K562 (cell line): ENCODE measurements at regions not wholly inside any gene's neighbourhood (a gene's known extent, or its start where the extent isn't known, plus 50 kb on each side); places are given as distances from the start of the nearest gene placed in this dataset.
"Not testable (repeated sequence)": the region's sequence is repeated elsewhere in the genome, so short reads cannot be mapped to it uniquely, and the experiment has no call there.

Experiments
- CBX2 ChIP-seq: fragments of 200-600 bp; sonication (generic); IDR thresholded peaks from one replicate; pipeline ENCODE4 v1.6.1; 2012; ENCODE audit warnings: mild to moderate bottlenecking, low read length, inconsistent platforms; ENCODE audit not compliant: insufficient read depth, poor library complexity, severe bottlenecking
- CREB3 ChIP-seq: fragments of 450-650 bp; conservative IDR thresholded peaks from 2 replicates; pipeline ENCODE4 v1.6.1; 2016; ENCODE audit warnings: missing genetic modification characterization, low read depth, mild to moderate bottlenecking, missing compliant biosample characterization, moderate library complexity
- E4F1 ChIP-seq: fragments of 250-450 bp; sonication (Bioruptor Pico); IDR thresholded peaks from 2 replicates; pipeline ENCODE4 v1.5.0; 2021; ENCODE audit warnings: mild to moderate bottlenecking, borderline replicate concordance
- ELF4 ChIP-seq: fragments of 450-650 bp; formaldehyde crosslinking; IDR thresholded peaks from 2 replicates; pipeline ENCODE4 v1.4.0; 2022; ENCODE audit warnings: missing genetic modification characterization
- HDAC6 ChIP-seq: IDR thresholded peaks from 2 replicates; pipeline ENCODE4 v1.6.1; 2012; ENCODE audit warnings: low read depth, mild to moderate bottlenecking, control low read depth, inconsistent platforms, low read length, moderate library complexity
- HMG20A ChIP-seq: fragments of 450-650 bp; formaldehyde crosslinking; conservative IDR thresholded peaks from 2 replicates; pipeline ENCODE4 v1.4.0; 2020; ENCODE audit warnings: mild to moderate bottlenecking, mixed read lengths
- NFRKB ChIP-seq: fragments of 450-650 bp; IDR thresholded peaks from 2 replicates; pipeline ENCODE4 v1.6.1; 2016; ENCODE audit warnings: low read depth
- POLR2AphosphoS5 ChIP-seq: IDR thresholded peaks from 2 replicates; pipeline ENCODE4 v1.6.1; 2011; ENCODE audit warnings: mild to moderate bottlenecking, low read depth, low read length, moderate library complexity; ENCODE audit not compliant: control insufficient read depth, insufficient read depth
- RFX5 ChIP-seq: IDR thresholded peaks from 2 replicates; pipeline ENCODE4 v1.6.1; 2011; ENCODE audit warnings: low read depth, mild to moderate bottlenecking, improper control_type of control experiment, low read length
- SIN3B ChIP-seq: fragments of 450-650 bp; IDR thresholded peaks from 2 replicates; pipeline ENCODE4 v1.6.1; 2017; ENCODE audit warnings: low read depth, mild to moderate bottlenecking, moderate library complexity
- ZNF79 ChIP-seq: fragments of 250-450 bp; sonication (Bioruptor Pico); IDR thresholded peaks from 2 replicates; pipeline ENCODE4 v1.4.0; 2020; ENCODE audit warnings: low read depth, mild to moderate bottlenecking, moderate library complexity
- TF ChIP-seq, protein P1 (sequence below), 2 experiments: fragments of 450-650 bp in 1 of 2; sonication (generic) in 1 of 2; formaldehyde crosslinking; conservative IDR thresholded peaks; 2 replicates each; pipeline versions ENCODE4 v1.4.0 to v1.8.1; 2020 to 2022; ENCODE audit warnings: mild to moderate bottlenecking in 1 of 2, missing genetic modification reagents in 1 of 2

DNA sequence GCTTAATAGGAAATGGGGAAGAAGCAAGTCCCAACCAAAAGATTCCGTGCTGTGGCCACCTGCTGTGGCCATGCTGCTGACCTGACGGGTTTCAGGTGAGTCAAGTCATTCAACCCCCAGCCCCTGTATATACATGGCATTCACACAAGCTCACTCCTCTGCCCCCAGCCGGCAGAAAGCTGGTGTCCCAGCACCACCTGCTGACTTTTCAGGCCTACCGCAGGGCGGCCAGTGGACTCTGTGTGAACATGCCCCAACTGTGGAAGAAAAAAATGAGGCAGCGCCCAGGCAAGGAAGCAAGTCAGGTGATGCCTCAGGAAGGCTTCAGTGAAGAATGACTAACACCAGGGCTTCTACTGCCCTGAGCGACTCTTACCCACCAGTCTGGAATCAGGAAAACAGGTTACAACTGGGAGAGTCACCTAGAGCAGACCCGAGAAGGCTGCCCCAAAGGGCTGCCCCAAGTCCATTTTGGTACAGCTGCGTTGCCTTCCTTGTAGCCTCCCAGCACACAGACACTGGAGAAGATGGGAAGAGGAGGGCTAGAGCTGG lies 536.5 kb downstream of the TP53TG3F start:
- not testable (repeated sequence) for TF ChIP-seq POLR2AphosphoS5; E4F1 (CRISPR knock-in tag); CBX2; HDAC6; HMG20A (CRISPR knock-in tag); NFRKB; SIN3B; RFX5; ELF4 (CRISPR knock-in tag); CREB3 (tag); ZNF79 (CRISPR knock-in tag)
- TF ChIP-seq, protein P1, sequence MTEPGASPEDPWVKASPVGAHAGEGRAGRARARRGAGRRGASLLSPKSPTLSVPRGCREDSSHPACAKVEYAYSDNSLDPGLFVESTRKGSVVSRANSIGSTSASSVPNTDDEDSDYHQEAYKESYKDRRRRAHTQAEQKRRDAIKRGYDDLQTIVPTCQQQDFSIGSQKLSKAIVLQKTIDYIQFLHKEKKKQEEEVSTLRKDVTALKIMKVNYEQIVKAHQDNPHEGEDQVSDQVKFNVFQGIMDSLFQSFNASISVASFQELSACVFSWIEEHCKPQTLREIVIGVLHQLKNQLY (CRISPR knock-in tag; conservative IDR thresholded peaks at IDR 0.05) = not testable (repeated sequence)
